Superior temporal gyrus (tissue), 1 donor: ENCODE measurements at regions not wholly inside any gene's neighbourhood (a gene's known extent, or its start where the extent isn't known, plus 50 kb on each side); places are given as distances from the start of the nearest gene placed in this dataset.
"Not testable (repeated sequence)": the region's sequence is repeated elsewhere in the genome, so short reads cannot be mapped to it uniquely, and the experiment has no call there.

Experiments used
- DNase-seq: peaks from one replicate; pipeline ENCODE4 v3.0.0-alpha.2; 2016; ENCODE audit errors: extremely low spot score

DNA sequence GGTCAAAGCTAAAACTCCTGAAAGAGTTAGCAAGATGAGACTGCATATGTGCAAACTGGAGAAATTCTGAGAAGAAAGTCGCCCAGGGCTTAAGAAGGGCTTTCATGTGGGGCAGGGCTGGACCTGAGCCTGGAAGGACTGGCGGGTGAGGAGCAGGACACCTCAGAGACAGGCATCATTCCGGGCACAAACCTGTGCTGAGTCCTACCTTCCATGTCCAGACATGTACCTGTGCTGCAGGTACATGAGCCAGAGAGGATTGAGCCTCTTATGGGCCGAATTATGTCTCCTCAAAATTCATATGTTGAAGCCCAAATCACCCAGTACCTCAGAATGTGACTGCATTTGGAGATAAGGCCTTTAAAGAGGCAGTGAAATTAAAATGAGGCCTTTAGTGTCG, 171.0 kb downstream of the QRSL1 start:
- DNase-seq = no peak

DNA sequence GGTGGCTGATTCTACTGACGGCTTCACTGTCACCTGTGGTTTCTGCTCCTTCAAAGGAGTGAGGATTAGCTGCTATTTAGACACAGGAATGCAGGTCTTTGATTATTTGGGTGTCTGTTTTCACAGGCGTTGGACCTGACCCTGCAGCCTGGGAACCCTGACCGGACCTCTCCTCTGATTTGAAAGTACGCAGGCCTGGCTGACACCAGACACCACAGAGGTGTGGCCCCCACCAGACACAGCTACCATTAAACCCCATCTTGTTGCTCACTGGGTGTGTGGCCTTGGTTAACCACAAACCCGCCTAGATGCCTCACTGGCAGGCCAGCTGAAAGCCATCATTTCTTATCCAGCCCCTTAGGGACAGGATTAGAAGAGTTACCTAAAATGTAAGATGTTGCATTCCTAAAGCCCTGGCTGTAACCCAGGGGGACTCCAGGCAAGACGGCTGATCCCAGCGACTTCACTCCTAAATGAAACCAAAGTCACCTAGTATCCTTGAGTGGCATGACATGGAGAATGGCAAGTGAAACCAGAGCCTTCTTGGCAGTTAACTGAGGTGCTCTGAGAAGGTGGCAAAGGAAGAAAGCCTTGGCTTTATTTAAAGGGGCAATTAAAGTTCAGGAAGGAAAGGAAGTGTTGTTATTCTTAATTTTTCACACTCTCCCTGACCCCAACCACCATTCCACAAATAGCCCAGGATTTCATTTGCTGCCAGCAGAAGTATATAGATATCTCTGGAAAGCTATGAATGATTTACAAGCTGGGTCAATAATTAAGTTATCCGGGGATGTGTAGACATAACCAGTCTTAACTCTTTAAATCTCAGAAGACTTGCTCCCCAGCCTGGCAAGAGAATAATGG, 169.9 kb downstream of the QRSL1 start:
- DNase-seq = no peak

DNA sequence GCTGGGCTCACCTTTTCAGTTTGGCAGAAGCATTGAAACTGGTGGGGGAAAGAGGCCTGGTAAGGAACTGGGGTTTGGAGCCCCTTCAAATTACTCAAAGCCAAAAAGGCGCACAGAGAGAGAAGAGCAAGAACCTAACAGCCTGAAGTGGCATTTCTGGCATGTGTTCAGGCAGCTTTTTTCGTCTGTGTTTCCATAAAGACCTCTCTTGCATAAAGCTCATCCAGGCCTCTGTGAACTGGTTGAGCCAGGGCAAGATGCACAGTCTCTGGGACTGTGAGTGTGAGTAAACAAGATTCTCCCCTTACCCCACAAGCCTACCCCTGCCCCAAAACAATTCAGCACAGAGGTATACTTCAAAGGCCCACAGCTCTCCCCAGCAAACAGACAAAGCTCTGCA, 167.8 kb downstream of the QRSL1 start:
- DNase-seq = no peak

DNA sequence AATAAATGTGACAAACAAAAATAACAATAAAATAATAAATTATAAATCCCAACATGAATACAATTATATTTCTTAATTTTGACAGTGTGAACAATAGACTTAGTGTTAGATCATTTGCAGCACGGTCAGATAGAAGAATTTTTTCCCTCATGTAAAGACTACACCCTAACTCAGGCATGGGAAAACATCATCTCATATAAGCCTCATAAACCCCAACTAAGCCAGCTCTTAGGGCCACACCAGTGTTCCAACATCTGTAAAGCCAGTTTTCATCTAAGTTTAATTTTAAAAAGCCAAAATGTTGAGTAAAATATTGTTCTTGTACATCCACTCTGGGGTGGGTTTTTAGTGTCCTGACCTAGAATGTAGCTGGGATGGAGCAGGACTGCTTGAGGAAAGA, 167.4 kb downstream of the QRSL1 start:
- no peak for DNase-seq

DNA sequence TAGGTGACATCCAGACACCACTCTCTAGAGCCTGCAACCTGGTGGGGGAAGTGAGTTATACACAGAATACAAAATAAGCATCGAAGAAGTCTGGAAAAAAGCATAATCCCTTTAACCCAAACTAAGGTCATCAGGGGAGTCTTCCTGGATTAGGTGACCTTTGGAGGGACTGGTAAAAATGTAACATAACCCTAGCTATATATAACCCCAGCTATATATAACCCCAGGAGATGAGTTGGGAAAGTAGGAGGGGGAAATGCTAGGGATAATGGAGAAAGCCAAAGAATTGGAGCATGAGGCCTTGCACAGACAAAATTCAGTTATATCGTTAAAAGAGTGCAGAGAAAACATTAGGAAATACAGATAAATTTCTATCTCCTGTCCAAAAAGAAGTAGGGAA, 164.8 kb downstream of the QRSL1 start:
- no peak for DNase-seq

DNA sequence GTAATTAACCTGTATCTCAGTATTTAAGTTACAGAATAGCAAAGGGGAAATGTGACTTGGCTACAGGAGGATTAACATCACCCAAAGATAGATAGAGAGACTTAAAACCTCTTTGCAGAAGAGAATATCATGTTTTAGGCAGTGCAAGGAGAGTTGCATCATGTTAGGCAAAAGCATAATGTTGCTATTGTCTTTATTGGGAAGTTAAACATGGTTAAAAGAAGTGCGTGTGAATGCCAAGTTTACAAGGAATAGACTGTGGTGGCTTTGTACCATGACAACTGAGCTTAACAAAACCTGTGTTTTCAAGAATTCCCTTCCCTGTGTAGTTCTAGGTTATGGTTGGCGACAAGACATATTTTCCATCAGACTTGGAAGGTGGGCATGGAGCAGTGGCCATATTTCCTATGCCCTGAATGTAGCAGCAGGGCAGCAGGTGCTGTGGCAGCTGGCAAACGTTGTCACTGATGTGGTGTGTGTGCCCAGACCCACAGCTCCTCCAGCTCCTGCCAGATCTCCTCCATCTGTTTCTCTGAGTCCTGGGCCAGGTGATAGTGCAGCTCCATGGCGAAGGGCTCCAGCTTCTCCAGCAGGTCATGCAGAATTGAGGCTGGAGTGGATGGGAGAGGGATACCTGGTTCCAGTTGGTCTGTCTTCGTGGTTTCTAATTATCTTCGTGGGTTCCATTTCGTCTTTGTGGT, 163.3 kb downstream of the QRSL1 start:
- no peak for DNase-seq

DNA sequence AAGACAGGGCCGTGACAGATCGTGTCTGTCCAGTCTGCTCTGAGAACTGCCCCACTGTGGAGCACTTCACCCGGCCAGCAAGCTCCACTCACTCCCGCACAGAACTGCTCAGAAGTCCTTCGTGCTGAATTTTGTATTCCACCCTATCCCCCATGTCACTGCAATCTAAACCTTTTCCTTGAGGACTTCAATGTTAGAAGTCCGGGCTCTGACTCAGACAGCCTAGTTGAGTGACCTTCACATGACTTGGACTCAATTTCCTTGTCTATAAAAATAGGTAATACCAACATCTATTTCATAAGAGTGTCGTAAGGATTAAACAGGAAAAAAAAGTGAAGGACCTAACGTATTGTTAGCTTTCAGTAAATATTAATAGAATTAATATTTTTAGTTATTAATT, 161.6 kb downstream of the QRSL1 start:
- DNase-seq = no peak

DNA sequence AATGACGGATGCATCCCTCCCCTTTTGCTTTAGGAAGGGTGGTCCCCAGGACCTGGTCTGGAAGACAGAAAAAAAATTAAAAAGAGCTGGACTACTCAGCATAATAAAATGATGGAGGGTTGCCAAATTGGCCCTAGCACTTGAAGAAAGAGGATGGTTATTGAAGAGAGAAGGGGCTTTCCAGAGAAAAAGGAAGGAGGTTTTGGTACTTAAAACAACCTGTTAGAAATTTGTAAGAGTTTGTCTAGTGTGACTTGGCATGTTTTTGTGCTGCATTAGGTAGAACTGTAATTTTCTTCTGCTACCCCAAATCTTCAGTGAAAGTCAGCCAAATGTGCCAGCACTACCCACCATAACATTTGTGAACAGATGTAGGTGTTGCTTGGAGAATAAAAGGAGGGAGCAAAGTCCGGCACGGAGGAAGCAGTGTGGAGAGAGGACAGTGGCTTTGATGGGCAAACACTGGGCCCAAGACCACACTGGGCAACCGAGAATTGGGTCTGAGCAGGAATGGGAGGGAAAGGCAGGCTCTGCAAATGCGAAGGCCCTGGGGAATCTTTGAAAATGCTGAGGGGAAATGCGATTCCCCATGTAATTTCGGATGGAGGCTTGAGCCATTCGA, 160.9 kb downstream of the QRSL1 start:
- DNase-seq = no peak

DNA sequence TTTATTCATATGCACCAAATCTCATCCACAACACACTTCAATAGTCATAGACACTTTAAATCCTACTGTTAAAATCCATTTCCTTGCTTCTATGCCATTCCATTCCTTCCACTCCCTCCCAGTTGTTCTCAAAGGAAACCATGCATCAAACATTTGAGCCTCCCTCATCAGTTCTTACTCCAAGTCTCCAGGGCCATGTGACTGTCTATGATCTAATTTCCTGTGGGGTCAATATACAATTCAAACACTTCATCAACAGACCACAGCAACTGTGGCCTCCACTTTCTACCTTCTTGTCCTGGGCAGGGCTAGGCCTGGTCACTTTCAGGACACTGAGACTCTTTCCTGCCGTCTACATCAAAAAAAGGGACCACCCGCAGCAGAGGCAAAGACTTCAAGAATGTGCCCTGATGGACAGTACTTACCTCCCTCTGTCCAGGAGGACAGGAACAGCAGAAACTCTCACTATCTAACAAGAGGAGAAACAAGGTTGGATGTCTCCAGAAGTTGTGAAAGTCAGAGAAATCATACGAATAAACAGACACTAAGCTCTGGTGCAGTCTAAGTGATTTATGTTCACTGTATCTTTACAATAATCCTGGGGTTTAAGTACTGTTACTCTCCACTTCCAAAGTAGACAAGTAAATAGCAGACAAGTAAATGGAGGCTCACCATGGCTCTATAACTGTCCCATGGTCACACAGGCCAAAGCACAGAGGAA, 160.2 kb downstream of the QRSL1 start:
- no peak for DNase-seq

DNA sequence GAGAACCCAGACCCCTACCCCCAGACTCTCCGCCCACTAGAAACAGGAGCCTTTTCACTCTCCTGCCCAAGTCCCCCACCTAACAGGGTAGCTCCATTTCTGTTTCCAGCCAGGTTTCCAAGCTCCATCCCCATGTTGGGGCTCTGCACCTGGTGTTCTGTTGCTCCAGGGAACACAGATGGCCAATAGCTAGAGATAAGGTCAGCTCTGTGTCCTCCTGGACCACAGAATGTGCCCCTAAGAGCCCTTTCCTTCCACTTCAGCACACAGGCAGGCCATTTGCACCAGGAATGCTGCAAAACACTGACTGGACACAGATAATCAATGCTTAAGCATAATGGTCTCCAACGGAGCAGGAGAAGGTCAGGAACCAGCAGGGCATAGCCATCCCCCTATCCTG, 159.4 kb downstream of the QRSL1 start:
- DNase-seq = no peak

DNA sequence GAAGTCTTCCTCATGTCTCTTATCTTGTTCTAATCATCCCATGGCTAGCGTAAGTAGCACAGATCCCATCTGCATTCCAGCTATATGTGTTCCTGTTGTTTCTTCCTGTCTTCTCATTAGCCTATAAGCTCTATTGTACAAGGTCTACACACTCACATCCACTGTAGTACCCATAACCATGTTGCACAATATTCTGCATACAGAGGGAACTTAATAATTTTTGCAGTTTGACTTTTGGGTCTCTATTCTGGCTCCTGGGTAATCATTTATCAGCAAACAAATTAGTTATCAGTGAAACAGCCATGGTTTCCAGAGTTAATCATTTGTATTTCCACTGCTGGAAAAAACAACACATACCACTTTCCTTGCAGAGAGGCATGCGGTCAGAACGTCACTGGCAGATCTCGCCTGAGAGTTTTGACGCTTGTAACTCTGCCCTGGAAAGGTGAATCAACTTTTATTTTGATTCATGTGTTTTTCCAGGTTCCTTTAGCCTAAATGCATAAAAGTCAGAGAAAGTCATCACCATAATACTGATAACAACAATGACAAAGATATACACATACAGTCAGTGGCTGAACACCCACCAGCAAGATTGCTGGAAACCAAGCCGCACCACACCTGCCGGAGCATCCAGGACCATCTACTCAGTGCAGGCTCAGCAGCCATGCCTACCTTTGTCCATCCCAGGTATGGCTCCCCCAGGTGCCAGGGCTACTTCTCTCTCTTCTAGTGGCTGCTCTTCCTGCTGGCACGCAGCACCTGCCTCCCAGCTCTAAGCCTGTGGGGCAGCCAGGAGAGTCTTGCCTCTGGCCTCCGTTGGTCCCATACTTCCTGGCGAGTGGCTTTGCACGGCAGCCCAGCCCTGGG, 158.2 kb downstream of the QRSL1 start:
- no peak for DNase-seq

DNA sequence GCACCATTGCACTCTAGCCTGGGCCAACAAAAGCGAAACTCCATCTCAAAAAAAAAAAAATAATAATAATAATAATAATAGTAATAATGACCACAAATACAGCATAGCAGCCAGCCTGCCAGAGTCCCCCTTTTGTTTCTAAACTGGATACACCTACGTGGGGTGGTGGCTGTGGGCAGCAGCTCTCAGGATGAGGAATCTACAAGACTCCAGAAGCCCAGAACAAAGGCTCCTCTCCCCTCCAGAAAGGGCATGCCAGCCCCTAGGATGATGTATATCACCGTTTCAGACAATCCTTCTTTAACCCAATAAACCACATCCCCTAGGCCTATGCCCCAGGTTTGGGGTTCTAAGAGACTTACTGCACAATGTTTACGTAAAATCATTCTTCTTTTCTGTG, 155.9 kb downstream of the QRSL1 start:
- no peak for DNase-seq

DNA sequence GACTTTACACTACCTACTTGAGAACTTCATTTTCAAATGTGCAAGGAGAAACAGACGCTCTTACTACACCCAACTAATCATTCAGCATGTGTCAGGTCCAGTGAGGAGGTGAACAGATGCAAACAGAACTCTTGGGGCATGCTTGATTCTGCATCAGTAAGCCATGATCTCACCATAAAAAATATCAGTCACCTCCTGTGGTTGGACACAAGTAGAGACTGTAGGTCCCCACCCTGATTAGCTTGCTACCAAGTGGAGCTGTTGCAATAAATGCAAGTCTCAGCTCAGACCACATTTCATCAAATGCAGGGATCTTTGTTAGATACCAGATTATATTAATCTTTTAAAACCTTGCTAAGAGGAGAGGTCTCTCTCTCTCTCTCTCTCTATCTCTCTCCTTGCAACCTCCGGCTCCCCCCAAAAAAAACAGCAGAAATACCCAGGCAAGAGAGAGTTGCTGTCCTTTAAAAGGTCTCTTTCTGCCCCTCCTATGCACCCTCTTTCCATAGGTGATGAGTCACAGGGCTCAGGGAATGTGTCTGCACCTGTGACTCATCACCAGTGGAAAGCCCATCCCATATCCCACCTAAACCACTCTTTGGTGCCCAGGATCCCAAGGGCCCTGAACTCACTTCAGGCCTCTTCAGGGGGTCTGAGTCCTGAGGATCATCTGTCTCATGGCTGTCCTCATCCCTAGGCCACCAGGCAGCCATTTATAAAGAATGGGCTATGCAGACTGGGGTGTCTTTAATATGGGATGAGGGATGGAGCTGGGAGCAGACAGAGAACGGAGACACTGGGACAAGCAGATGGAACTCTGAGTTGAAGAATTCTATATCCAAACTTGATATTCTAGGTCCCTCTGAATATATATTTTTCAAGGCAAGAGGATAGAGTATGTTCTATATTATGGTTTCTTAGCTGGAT, 154.5 kb downstream of the QRSL1 start:
- no peak for DNase-seq

DNA sequence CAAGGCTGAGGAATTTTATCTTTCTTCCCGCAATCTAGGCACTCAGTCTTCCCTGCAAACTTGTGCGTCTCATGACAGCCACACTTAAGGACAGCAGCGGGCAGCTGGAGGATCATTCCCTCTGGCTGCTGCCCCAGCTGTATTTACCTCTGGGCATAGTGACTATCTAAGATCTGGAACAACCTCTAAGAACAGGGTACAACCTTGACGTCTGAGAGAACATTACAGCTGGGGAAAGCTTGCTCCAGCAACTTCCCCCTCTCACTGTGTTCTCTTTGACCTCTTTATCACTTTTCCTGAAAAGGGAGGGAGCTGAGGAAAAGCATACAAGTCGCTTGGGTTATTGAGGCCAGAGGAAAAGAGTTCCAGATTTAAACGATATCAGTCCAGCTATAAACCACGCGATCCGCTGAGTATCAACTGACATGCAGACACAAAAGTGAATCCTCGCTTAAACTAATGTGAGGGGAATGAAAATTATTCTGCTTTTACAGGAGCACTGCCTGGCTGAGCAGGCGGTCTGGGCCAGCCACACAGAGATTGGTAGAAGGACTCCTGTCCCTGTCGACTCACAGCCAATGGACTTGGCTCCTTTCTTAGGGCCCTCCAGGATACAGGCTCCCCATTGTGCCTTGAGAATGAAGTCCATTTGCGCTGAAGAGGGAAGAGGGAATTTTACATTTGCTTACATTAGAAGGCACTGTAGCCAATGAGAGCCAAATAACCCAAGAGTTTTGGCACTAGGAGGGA, 153.3 kb downstream of the QRSL1 start:
- DNase-seq = no peak

DNA sequence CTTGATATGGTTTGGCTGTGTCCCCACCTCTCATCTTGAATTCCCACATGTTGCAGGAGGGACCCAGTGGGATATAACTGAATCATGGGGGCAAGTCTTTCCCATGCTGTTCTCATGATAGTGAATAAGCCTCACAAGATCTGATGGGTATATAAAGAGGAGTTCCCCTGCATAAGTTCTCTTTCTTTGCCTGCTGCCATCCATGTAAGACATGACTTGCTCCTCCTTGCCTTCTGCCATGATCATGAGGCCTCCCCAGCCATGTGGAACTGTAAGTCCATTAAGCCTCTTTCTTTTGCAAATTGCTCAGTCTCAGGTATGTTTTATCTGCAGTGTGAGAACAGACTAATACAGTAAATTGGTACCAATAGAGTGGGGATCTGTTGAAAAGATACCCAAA, 150.2 kb downstream of the QRSL1 start:
- not testable (repeated sequence) for DNase-seq

DNA sequence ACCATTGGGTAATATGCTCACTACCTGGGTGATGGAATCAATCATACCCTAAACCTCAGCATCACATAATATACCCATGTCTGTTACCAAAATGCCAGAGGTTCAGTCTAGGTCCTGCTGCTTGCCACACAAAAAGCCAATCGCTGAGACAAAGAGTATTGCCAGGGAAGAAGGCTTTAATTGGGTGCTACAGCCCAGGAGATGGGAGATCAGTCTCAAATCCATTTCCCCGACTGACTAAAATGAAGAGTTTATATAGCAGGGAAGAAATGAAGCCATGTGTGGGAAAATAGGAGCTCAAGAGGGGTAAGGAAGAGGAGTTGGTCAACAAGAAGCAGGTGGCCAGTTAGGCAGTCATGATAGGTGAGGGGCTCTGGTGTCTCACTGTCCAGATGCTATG, 149.6 kb downstream of the QRSL1 start:
- no peak for DNase-seq

DNA sequence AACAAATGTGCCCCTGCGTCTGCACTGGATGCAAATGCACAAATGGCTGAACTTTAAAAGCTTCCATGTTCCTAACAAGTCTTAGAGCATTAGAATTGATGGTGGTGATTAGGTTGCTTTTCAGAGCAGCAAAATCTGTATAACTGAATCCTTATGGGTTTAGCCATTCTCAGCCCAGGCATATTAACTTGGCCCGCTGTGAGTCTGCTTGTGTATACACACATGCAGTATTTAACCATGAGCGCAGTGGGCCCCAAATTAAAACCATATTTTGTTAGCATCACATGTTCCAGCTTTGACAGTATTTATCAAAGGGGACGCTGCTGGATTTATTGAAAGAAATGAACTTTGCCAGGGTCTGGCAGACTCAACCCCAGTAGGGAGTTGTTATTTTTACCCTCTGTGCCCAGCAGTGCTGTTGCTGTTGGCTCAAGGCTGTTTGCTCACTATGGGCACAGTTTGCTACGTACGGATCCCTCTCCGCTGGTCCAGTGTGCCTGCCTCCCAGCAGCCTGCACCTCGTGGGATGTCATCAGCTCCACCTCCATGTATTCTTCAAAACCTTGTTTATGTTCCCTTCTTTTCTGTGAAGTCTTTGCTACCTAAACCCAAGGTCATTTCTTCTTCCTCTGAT, 144.7 kb downstream of the QRSL1 start:
- DNase-seq = no peak

DNA sequence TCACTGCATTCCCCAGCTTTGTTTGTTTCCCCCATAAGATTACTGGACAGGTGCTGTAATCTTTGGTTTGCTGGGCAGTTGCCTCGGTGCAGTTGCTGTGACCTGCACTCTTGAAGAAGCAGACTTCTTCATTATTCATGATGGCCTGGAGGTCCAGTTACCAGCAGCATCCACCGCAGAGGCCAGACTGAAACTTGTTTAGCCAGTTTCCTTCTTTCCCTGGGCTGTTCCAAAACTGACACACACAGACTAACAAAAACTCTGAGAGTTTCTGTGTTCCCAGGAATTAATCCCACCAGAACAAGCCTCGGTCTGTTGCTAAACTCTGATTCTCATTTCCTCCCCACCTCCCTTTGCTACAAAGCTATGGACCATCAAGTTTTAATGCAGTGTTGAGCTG, 144.1 kb downstream of the QRSL1 start:
- DNase-seq = no peak
